COLO668 (cell line): ENCODE measurements at regions not wholly inside any gene's neighbourhood (a gene's known extent, or its start where the extent isn't known, plus 50 kb on each side); places are given as distances from the start of the nearest gene placed in this dataset.

ENCODE experiments used
- DNase-seq: peaks from one replicate; lab custom pipeline; 2025; ENCODE audit not compliant: unreplicated experiment; lab: John Stamatoyannopoulos, UW

GRCh38 chr1:168865850-168866620, 137.0 kb upstream of the DPT start:
- DNase-seq: no peak

- no peak for DNase-seq
These were observed 139.1 kb upstream of the DPT start for GRCh38 chr1:168867941-168868634.

GRCh38 chr1:168871531-168871930, 142.5 kb upstream of the DPT start:
- DNase-seq: no peak

- no peak for DNase-seq
These were observed 146.8 kb upstream of the DPT start for GRCh38 chr1:168875831-168876230.

GRCh38 chr1:168876830-168877229, 147.8 kb upstream of the DPT start:
- DNase-seq: no peak

- no peak for DNase-seq
These were observed 151.1 kb upstream of the DPT start for GRCh38 chr1:168879896-168880734.

- DNase-seq: no peak
These were observed 152.8 kb upstream of the DPT start for GRCh38 chr1:168881656-168882260.

- DNase-seq: no peak
These were observed 158.4 kb upstream of the DPT start for GRCh38 chr1:168887381-168887780.

- DNase-seq: no peak
These were observed 159.4 kb upstream of the DPT start for GRCh38 chr1:168888418-168888817.

GRCh38 chr1:168892931-168893330, 163.9 kb upstream of the DPT start:
- DNase-seq: no peak

GRCh38 chr1:168893359-168893801, 164.4 kb upstream of the DPT start:
- no peak for DNase-seq

- DNase-seq: no peak
These were observed 165.4 kb upstream of the DPT start for GRCh38 chr1:168894397-168894903.

- no peak for DNase-seq
These were observed 168.2 kb upstream of the DPT start for GRCh38 chr1:168897249-168897648.

GRCh38 chr1:168903237-168903830, 174.3 kb upstream of the DPT start:
- no peak for DNase-seq

- no peak for DNase-seq
These were observed 176.6 kb upstream of the DPT start for GRCh38 chr1:168905633-168906032.

GRCh38 chr1:168906367-168906766, 177.4 kb upstream of the DPT start:
- DNase-seq: no peak

- DNase-seq: no peak
These were observed 178.0 kb upstream of the DPT start for GRCh38 chr1:168907053-168907452.

- no peak for DNase-seq
These were observed 178.9 kb upstream of the DPT start for GRCh38 chr1:168907786-168908348.

GRCh38 chr1:168910403-168910802, 181.4 kb upstream of the DPT start:
- no peak for DNase-seq

GRCh38 chr1:168911370-168911769, 182.4 kb upstream of the DPT start:
- no peak for DNase-seq
